ENCODE measurements at regions not wholly inside any gene's neighbourhood (a gene's known extent, or its start where the extent isn't known, plus 50 kb on each side); places are given as distances from the start of the nearest gene placed in this dataset.

GRCh38 chr17:5789528-5789927, 205.2 kb upstream of the NLRP1 start:
- no peak overlapping the region for H3K27ac ChIP-seq
- peaks cover 39% of the 10 kb centered on the region for H3K4me1 ChIP-seq (replicated peaks)
- H3K9me3 ChIP-seq (replicated peaks) = no peaks in the 10 kb centered on the region
- DNase-seq (ENCODE audit: low read depth in 1 of 2, low spot score in 2 of 2) = no peak
- H3K36me3 ChIP-seq = peaks cover 11% of the 10 kb centered on the region; the same call in 1 of the 2 replicates
- no peak overlapping the region for H3K4me3 ChIP-seq
- no peaks in the 10 kb centered on the region for H3K27me3 ChIP-seq (replicated peaks)

- H3K27me3 ChIP-seq (replicated peaks) = no peaks in the 10 kb centered on the region
- no peaks in the 10 kb centered on the region for H3K9me3 ChIP-seq (replicated peaks)
- H3K27ac ChIP-seq = no peak overlapping the region
- no peak overlapping the region for H3K4me3 ChIP-seq
- no peak for DNase-seq (ENCODE audit: low read depth in 1 of 2, low spot score in 2 of 2)
- H3K4me1 ChIP-seq (replicated peaks) = peaks cover 9% of the 10 kb centered on the region
- peaks cover 11% of the 10 kb centered on the region; the same call in 1 of the 2 replicates for H3K36me3 ChIP-seq
Measured at GRCh38 chr17:5793157-5793556, 208.8 kb upstream of the NLRP1 start.

GRCh38 chr17:5793899-5794298, 209.6 kb upstream of the NLRP1 start:
- H3K27ac ChIP-seq = no peak overlapping the region
- peaks cover 1% of the 10 kb centered on the region for H3K4me1 ChIP-seq (replicated peaks)
- H3K27me3 ChIP-seq (replicated peaks) = no peaks in the 10 kb centered on the region
- H3K36me3 ChIP-seq = peaks cover 11% of the 10 kb centered on the region; the same call in 1 of the 2 replicates
- no peak for DNase-seq (ENCODE audit: low read depth in 1 of 2, low spot score in 2 of 2)
- H3K4me3 ChIP-seq = no peak overlapping the region
- H3K9me3 ChIP-seq (replicated peaks) = no peaks in the 10 kb centered on the region

GRCh38 chr17:5794385-5794784, 210.1 kb upstream of the NLRP1 start:
- no peaks in the 10 kb centered on the region for H3K27me3 ChIP-seq (replicated peaks)
- no peak overlapping the region for H3K27ac ChIP-seq
- H3K9me3 ChIP-seq (replicated peaks) = no peaks in the 10 kb centered on the region
- H3K36me3 ChIP-seq = peaks cover 11% of the 10 kb centered on the region; the same call in 1 of the 2 replicates
- H3K4me3 ChIP-seq = no peak overlapping the region
- no peak for DNase-seq (ENCODE audit: low read depth in 1 of 2, low spot score in 2 of 2)
- no peaks in the 10 kb centered on the region for H3K4me1 ChIP-seq (replicated peaks)

- Histone ChIP-seq H3K9me3 (replicated peaks) (no peaks in the 10 kb centered on the region), H3K27ac (no peak overlapping the region), H3K36me3 (peaks cover 11% of the 10 kb centered on the region; the same call in 1 of the 2 replicates), H3K4me3 (no peak overlapping the region), H3K4me1 (replicated peaks) (no peaks in the 10 kb centered on the region), H3K27me3 (replicated peaks) (no peaks in the 10 kb centered on the region)
- DNase-seq (ENCODE audit: low read depth in 1 of 2, low spot score in 2 of 2) = no peak
Measured at GRCh38 chr17:5794881-5795506, 210.7 kb upstream of the NLRP1 start.

GRCh38 chr17:5797447-5798050, 213.2 kb upstream of the NLRP1 start:
- H3K27me3 ChIP-seq (replicated peaks) = no peaks in the 10 kb centered on the region
- H3K9me3 ChIP-seq (replicated peaks) = no peaks in the 10 kb centered on the region
- DNase-seq (ENCODE audit: low read depth in 1 of 2, low spot score in 2 of 2) = no peak
- no peak overlapping the region for H3K4me3 ChIP-seq
- H3K36me3 ChIP-seq = peaks cover 5% of the 10 kb centered on the region; the same call in 1 of the 2 replicates
- no peak overlapping the region for H3K27ac ChIP-seq
- no peaks in the 10 kb centered on the region for H3K4me1 ChIP-seq (replicated peaks)

GRCh38 chr17:5798094-5798493, 213.8 kb upstream of the NLRP1 start:
- Histone ChIP-seq H3K4me1 (replicated peaks) (no peaks in the 10 kb centered on the region), H3K4me3 (no peak overlapping the region), H3K9me3 (replicated peaks) (no peaks in the 10 kb centered on the region), H3K27me3 (replicated peaks) (no peaks in the 10 kb centered on the region), H3K27ac (no peak overlapping the region), H3K36me3 (peaks cover 2% of the 10 kb centered on the region; the same call in 1 of the 2 replicates)
- DNase-seq (ENCODE audit: low read depth in 1 of 2, low spot score in 2 of 2) = no peak

GRCh38 chr17:5800131-5800530, 215.8 kb upstream of the NLRP1 start:
- H3K27me3 ChIP-seq (replicated peaks) = no peaks in the 10 kb centered on the region
- DNase-seq (ENCODE audit: low read depth in 1 of 2, low spot score in 2 of 2) = no peak

GRCh38 chr17:5800646-5801045, 216.3 kb upstream of the NLRP1 start:
- Histone ChIP-seq H3K4me1 (replicated peaks) (no peaks in the 10 kb centered on the region), H3K4me3 (no peak overlapping the region), H3K27ac (no peak overlapping the region), H3K36me3 (peaks cover 3% of the 10 kb centered on the region; the same call in 1 of the 2 replicates), H3K27me3 (replicated peaks) (no peaks in the 10 kb centered on the region), H3K9me3 (replicated peaks) (no peaks in the 10 kb centered on the region)
- no peak for DNase-seq (ENCODE audit: low read depth in 1 of 2, low spot score in 2 of 2)

More at GRCh38 chr17:5800131-5800530, 215.8 kb upstream of the NLRP1 start:
- no peaks in the 10 kb centered on the region for H3K4me1 ChIP-seq (replicated peaks)
- H3K9me3 ChIP-seq (replicated peaks) = no peaks in the 10 kb centered on the region
- H3K4me3 ChIP-seq = no peak overlapping the region
- H3K27ac ChIP-seq = no peak overlapping the region
- peaks cover 3% of the 10 kb centered on the region; the same call in 1 of the 2 replicates for H3K36me3 ChIP-seq

GRCh38 chr17:5804251-5804650, 219.9 kb upstream of the NLRP1 start:
- DNase-seq (ENCODE audit: low read depth in 1 of 2, low spot score in 2 of 2) = no peak
- Histone ChIP-seq H3K4me3 (no peak overlapping the region), H3K9me3 (replicated peaks) (peaks cover 2% of the 10 kb centered on the region; the same call in 1 of the 2 replicates), H3K36me3 (peaks cover 3% of the 10 kb centered on the region; the same call in 1 of the 2 replicates), H3K27me3 (replicated peaks) (no peaks in the 10 kb centered on the region), H3K4me1 (replicated peaks) (no peaks in the 10 kb centered on the region), H3K27ac (no peak overlapping the region)

GRCh38 chr17:5809056-5809455, 224.7 kb upstream of the NLRP1 start:
- DNase-seq (ENCODE audit: low read depth in 1 of 2, low spot score in 2 of 2) = peak in 1 of 2 experiments; percentile 15
- no peaks in the 10 kb centered on the region for H3K27me3 ChIP-seq (replicated peaks)
- H3K27ac ChIP-seq = no peak overlapping the region
- no peaks in the 10 kb centered on the region for H3K4me1 ChIP-seq (replicated peaks)
- H3K9me3 ChIP-seq (replicated peaks) = peaks cover 14% of the 10 kb centered on the region; the same call in 1 of the 2 replicates
- H3K4me3 ChIP-seq = no peak overlapping the region
- no peaks in the 10 kb centered on the region for H3K36me3 ChIP-seq

GRCh38 chr17:5809580-5810188, 225.4 kb upstream of the NLRP1 start:
- H3K36me3 ChIP-seq = no peaks in the 10 kb centered on the region
- H3K27me3 ChIP-seq (replicated peaks) = no peaks in the 10 kb centered on the region
- peaks cover 14% of the 10 kb centered on the region; the same call in 1 of the 2 replicates for H3K9me3 ChIP-seq (replicated peaks)
- no peak overlapping the region for H3K4me3 ChIP-seq
- no peak overlapping the region for H3K27ac ChIP-seq
- DNase-seq (ENCODE audit: low read depth in 1 of 2, low spot score in 2 of 2) = peak in 1 of 2 experiments; percentile 24
- no peaks in the 10 kb centered on the region for H3K4me1 ChIP-seq (replicated peaks)

GRCh38 chr17:5812590-5812989, 228.3 kb upstream of the NLRP1 start:
- Histone ChIP-seq H3K27me3 (replicated peaks) (no peaks in the 10 kb centered on the region), H3K4me1 (replicated peaks) (no peaks in the 10 kb centered on the region), H3K9me3 (replicated peaks) (peaks cover 14% of the 10 kb centered on the region; the same call in 1 of the 2 replicates), H3K36me3 (no peaks in the 10 kb centered on the region), H3K27ac (no peak overlapping the region), H3K4me3 (no peak overlapping the region)
- peak in 1 of 2 experiments; percentile 6 for DNase-seq (ENCODE audit: low read depth in 1 of 2, low spot score in 2 of 2)

GRCh38 chr17:5813357-5813756, 229.0 kb upstream of the NLRP1 start:
- H3K4me1 ChIP-seq (replicated peaks) = no peaks in the 10 kb centered on the region
- H3K27me3 ChIP-seq (replicated peaks) = no peaks in the 10 kb centered on the region
- peaks cover 14% of the 10 kb centered on the region; the same call in 1 of the 2 replicates for H3K9me3 ChIP-seq (replicated peaks)
- H3K36me3 ChIP-seq = no peaks in the 10 kb centered on the region
- DNase-seq (ENCODE audit: low read depth in 1 of 2, low spot score in 2 of 2) = peak in 1 of 2 experiments; percentile 4
- H3K4me3 ChIP-seq = no peak overlapping the region
- no peak overlapping the region for H3K27ac ChIP-seq
